Parathyroid adenoma (tissue), 2 donors: ENCODE measurements at regions not wholly inside any gene's neighbourhood (a gene's known extent, or its start where the extent isn't known, plus 50 kb on each side); places are given as distances from the start of the nearest gene placed in this dataset.

Experiments
- H2AFZ ChIP-seq: fragments of 300-600 bp; sonication (generic); one replicate; pipeline ENCODE4 v1.7.0; 2017; ENCODE audit warnings: antibody characterized with exemption, mild to moderate bottlenecking
- H3K27ac ChIP-seq: fragments of 300-600 bp; sonication (generic); one replicate; pipeline ENCODE4 v1.7.0; 2017
- H3K27me3 ChIP-seq: fragments of 300-600 bp; sonication (generic); one replicate; pipeline ENCODE4 v1.7.0; 2017; ENCODE audit warnings: low read length; ENCODE audit not compliant: control insufficient read depth, insufficient read depth
- H3K36me3 ChIP-seq: fragments of 300-600 bp; sonication (generic); one replicate; pipeline ENCODE4 v1.7.0; 2017; ENCODE audit warnings: low read length; ENCODE audit not compliant: control insufficient read depth, insufficient read depth
- H3K4me1 ChIP-seq: fragments of 300-600 bp; sonication (generic); one replicate; pipeline ENCODE4 v1.7.0; 2017; ENCODE audit warnings: control low read depth
- H3K4me2 ChIP-seq: fragments of 300-600 bp; sonication (generic); one replicate; pipeline ENCODE4 v1.7.0; 2017; ENCODE audit warnings: low read length
- H3K4me3 ChIP-seq: fragments of 300-600 bp; sonication (generic); one replicate; pipeline ENCODE4 v1.7.0; 2017; ENCODE audit warnings: low read depth, low read length
- H3K79me2 ChIP-seq: fragments of 300-600 bp; sonication (generic); one replicate; pipeline ENCODE4 v1.7.0; 2017; ENCODE audit warnings: control low read depth
- H3K9ac ChIP-seq: fragments of 300-600 bp; sonication (generic); one replicate; pipeline ENCODE4 v1.7.0; 2017; ENCODE audit warnings: mild to moderate bottlenecking
- H3K9me3 ChIP-seq: fragments of 300-600 bp; sonication (generic); one replicate; pipeline ENCODE4 v1.7.0; 2017; ENCODE audit warnings: low read length; ENCODE audit not compliant: control insufficient read depth
- CTCF ChIP-seq: fragments of 300-600 bp; sonication (generic); IDR thresholded peaks from one replicate; pipeline ENCODE4 v1.7.0; 2017; ENCODE audit warnings: antibody characterized with exemption, mild to moderate bottlenecking
- donor health status: primary hyperparathyroidism.

GRCh38 chr11:79498667-79499066, 57.8 kb upstream of the TENM4 start:
- no peaks in the 10 kb centered on the region for H3K79me2 ChIP-seq
- no peak for TF ChIP-seq CTCF
- H3K9ac ChIP-seq = no peak overlapping the region

GRCh38 chr11:79493555-79494171, 52.8 kb upstream of the TENM4 start:
- H3K27me3 ChIP-seq = no peaks in the 10 kb centered on the region

More at GRCh38 chr11:79498667-79499066, 57.8 kb upstream of the TENM4 start:
- Histone ChIP-seq H3K4me3 (no peak overlapping the region), H3K27me3 (no peaks in the 10 kb centered on the region), H3K27ac (no peak overlapping the region), H3K4me1 (no peaks in the 10 kb centered on the region), H3K36me3 (no peaks in the 10 kb centered on the region), H3K4me2 (no peak overlapping the region), H2AFZ (no peak overlapping the region), H3K9me3 (no peaks in the 10 kb centered on the region)

GRCh38 chr11:79492008-79492407, 51.2 kb upstream of the TENM4 start:
- Histone ChIP-seq H3K9me3 (no peaks in the 10 kb centered on the region), H2AFZ (no peak overlapping the region)
- TF ChIP-seq CTCF = no peak

More at GRCh38 chr11:79493555-79494171, 52.8 kb upstream of the TENM4 start:
- Histone ChIP-seq H3K27ac (no peak overlapping the region), H2AFZ (no peak overlapping the region), H3K9me3 (no peaks in the 10 kb centered on the region), H3K36me3 (no peaks in the 10 kb centered on the region), H3K4me2 (no peak overlapping the region), H3K4me3 (no peak overlapping the region), H3K79me2 (no peaks in the 10 kb centered on the region), H3K4me1 (no peaks in the 10 kb centered on the region), H3K9ac (no peak overlapping the region)
- TF ChIP-seq CTCF = peak; percentile 54

More at GRCh38 chr11:79492008-79492407, 51.2 kb upstream of the TENM4 start:
- Histone ChIP-seq H3K4me1 (no peaks in the 10 kb centered on the region), H3K79me2 (no peaks in the 10 kb centered on the region), H3K27me3 (no peaks in the 10 kb centered on the region), H3K4me2 (no peak overlapping the region), H3K36me3 (no peaks in the 10 kb centered on the region), H3K27ac (no peak overlapping the region), H3K4me3 (no peak overlapping the region), H3K9ac (no peak overlapping the region)
